KG1 (cell line): ENCODE measurements at regions not wholly inside any gene's neighbourhood (a gene's known extent, or its start where the extent isn't known, plus 50 kb on each side); places are given as distances from the start of the nearest gene placed in this dataset.

Source experiments
- DNase-seq: peaks from one replicate; lab custom pipeline; 2025; lab: John Stamatoyannopoulos, UW

GRCh38 chr5:174596429-174596828 lies 128.0 kb upstream of the MSX2 start:
- no peak for DNase-seq

GRCh38 chr5:174599992-174600391 lies 124.4 kb upstream of the MSX2 start:
- DNase-seq, result no peak

- DNase-seq, result no peak
Measured at GRCh38 chr5:174601946-174602345, 122.4 kb upstream of the MSX2 start.

GRCh38 chr5:174606153-174606552 lies 118.2 kb upstream of the MSX2 start:
- no peak for DNase-seq

GRCh38 chr5:174606646-174607045 lies 117.7 kb upstream of the MSX2 start:
- no peak for DNase-seq

GRCh38 chr5:174607205-174607604 lies 117.2 kb upstream of the MSX2 start:
- no peak for DNase-seq

GRCh38 chr5:174607916-174608315 lies 116.5 kb upstream of the MSX2 start:
- no peak for DNase-seq

GRCh38 chr5:174608631-174609097 lies 115.7 kb upstream of the MSX2 start:
- no peak for DNase-seq

- DNase-seq, result no peak
Measured at GRCh38 chr5:174609116-174609515, 115.3 kb upstream of the MSX2 start.

GRCh38 chr5:174610968-174611367 lies 113.4 kb upstream of the MSX2 start:
- no peak for DNase-seq

- DNase-seq, result no peak
Measured at GRCh38 chr5:174612686-174613085, 111.7 kb upstream of the MSX2 start.

- no peak for DNase-seq
Measured at GRCh38 chr5:174614500-174615135, 109.8 kb upstream of the MSX2 start.

- DNase-seq, result no peak
Measured at GRCh38 chr5:174616036-174616435, 108.3 kb upstream of the MSX2 start.

- no peak for DNase-seq
Measured at GRCh38 chr5:174617285-174617684, 107.1 kb upstream of the MSX2 start.

GRCh38 chr5:174617910-174618309 lies 106.5 kb upstream of the MSX2 start:
- no peak for DNase-seq

- no peak for DNase-seq
Measured at GRCh38 chr5:174618589-174618988, 105.8 kb upstream of the MSX2 start.

- DNase-seq, result no peak
Measured at GRCh38 chr5:174622067-174622466, 102.3 kb upstream of the MSX2 start.

GRCh38 chr5:174623018-174623417 lies 101.4 kb upstream of the MSX2 start:
- no peak for DNase-seq

GRCh38 chr5:174623433-174624019 lies 100.9 kb upstream of the MSX2 start:
- DNase-seq, result no peak

GRCh38 chr5:174624733-174625522 lies 99.5 kb upstream of the MSX2 start:
- no peak for DNase-seq

- no peak for DNase-seq
Measured at GRCh38 chr5:174625591-174626350, 98.6 kb upstream of the MSX2 start.

GRCh38 chr5:174626369-174626920 lies 97.9 kb upstream of the MSX2 start:
- no peak for DNase-seq
